ENCODE measurements at regions not wholly inside any gene's neighbourhood (a gene's known extent, or its start where the extent isn't known, plus 50 kb on each side); places are given as distances from the start of the nearest gene placed in this dataset.
"Not testable (repeated sequence)": the region's sequence is repeated elsewhere in the genome, so short reads cannot be mapped to it uniquely, and the experiment has no call there.

DNA sequence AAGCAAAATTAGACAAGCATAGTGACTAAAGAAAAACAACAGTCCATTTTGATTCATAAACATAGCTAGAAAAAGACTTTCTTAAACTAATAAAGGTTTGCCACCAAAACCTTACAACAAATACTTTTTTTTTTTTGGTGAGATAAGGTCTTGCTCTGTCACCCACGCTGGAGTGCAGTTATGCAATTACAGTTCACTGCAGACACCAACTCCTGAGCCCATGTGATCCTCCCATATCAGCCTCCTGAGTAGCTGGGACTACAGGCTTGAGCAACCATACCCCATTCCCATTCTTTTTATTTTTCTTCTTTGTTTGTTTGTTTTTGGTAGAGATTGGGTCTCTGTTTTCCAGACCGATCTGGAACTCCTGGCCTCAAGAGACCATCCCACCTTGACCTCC is 247.2 kb upstream of the ADGRL3 start:
- H3K9me3 ChIP-seq (ENCODE audit: low read depth, low read length), result no peaks in the 10 kb centered on the region
- no peaks in the 10 kb centered on the region for H3K4me1 ChIP-seq (ENCODE audit: insufficient read depth, low read length)
- H3K4me3 ChIP-seq (ENCODE audit: low read length), result no peak overlapping the region
- H3K27me3 ChIP-seq (ENCODE audit: insufficient read depth, low read length), result no peaks in the 10 kb centered on the region

DNA sequence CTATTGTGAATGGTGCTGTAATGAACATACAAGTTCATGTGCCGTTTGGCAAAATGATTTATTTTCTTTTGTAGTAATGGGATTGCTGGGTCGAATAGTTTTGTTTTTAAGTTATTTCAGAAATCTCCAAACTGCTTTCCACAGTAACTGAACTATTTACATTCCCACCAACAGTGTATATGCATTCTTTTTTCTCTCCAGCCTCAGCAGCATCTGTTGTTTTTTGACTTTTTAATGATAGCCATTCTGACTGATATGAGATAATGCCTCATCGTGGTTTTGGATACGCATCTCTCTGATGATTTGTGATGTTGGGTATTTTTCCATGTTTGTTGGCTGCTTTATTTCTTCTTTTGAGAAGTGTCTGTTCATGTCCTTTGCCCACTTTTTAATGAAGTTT is 246.3 kb upstream of the ADGRL3 start:
- no peaks in the 10 kb centered on the region for H3K9me3 ChIP-seq (ENCODE audit: low read depth, low read length)

DNA sequence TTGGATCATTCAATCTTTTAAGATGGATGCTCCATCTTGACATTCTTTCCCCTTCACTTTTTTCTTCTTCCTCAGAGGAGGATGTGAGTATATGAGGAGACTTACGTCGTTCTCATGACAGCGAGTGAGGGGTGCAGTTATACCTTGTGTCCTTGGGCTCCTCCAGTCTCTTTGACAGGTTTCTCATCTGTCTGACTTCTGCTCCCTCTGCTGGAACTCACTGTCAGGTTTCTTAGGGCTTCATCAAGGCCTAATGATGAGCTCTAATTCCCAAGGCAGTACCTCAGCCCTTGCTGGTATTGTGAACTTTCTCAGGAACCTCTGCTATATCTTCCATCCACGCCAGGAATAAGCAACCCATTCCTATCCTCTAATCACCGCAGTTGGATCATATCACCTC is 237.8 kb upstream of the ADGRL3 start:
- H3K4me1 ChIP-seq (ENCODE audit: insufficient read depth, low read length), result no peaks in the 10 kb centered on the region
- H3K27me3 ChIP-seq (ENCODE audit: insufficient read depth, low read length), result no peaks in the 10 kb centered on the region

More for the DNA sequence above, 246.3 kb upstream of the ADGRL3 start:
- no peaks in the 10 kb centered on the region for H3K27me3 ChIP-seq (ENCODE audit: insufficient read depth, low read length)
- H3K4me1 ChIP-seq (ENCODE audit: insufficient read depth, low read length), result no peaks in the 10 kb centered on the region
- H3K4me3 ChIP-seq (ENCODE audit: low read length), result no peak overlapping the region

DNA sequence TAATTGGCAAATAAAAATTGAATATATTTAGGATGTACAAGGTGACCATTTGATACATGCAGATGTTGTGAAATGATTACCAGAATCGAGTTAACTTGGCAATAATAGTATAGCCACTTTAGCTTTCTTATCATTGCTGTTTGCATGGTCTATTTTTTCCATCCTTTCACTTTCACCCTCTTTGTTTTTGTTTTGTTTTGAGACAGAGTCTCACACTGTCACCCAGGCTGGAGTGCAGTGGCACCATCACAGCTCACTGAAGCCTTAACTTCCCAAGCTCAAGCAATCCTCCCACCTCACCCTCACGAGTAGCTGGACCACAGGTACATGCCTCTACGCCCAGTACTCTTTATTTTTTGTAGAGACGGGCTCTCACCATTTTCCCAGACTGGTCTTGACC is 218.6 kb upstream of the ADGRL3 start:
- Histone ChIP-seq H3K9me3 (ENCODE audit: low read depth, low read length) (no peaks in the 10 kb centered on the region), H3K4me3 (ENCODE audit: low read length) (no peak overlapping the region), H3K27me3 (ENCODE audit: insufficient read depth, low read length) (no peaks in the 10 kb centered on the region), H3K4me1 (ENCODE audit: insufficient read depth, low read length) (no peaks in the 10 kb centered on the region)

More for the DNA sequence above, 237.8 kb upstream of the ADGRL3 start:
- no peaks in the 10 kb centered on the region for H3K9me3 ChIP-seq (ENCODE audit: low read depth, low read length)
- no peak overlapping the region for H3K4me3 ChIP-seq (ENCODE audit: low read length)

DNA sequence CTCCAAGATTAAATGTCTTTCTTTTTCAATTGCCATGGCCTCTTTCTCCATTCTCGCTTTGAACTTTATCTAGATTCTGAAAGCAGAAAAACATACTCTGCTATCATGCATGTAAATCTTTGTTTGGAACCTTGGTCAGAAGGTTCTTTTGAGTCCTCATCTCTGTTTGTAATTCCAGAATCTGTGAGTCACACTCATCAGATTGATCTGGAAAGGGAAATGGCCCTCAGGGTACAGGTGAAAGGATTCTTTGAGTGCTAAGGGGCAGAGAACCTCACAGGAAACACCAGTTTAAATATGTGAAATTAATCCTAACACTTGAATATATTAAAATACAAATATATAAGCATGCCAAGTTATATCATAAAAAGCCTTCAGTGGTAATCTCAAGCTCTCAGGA is 211.0 kb upstream of the ADGRL3 start:
- Histone ChIP-seq H3K4me1 (ENCODE audit: insufficient read depth, low read length) (no peaks in the 10 kb centered on the region), H3K4me3 (ENCODE audit: low read length) (no peak overlapping the region), H3K27me3 (ENCODE audit: insufficient read depth, low read length) (no peaks in the 10 kb centered on the region), H3K9me3 (ENCODE audit: low read depth, low read length) (no peaks in the 10 kb centered on the region)

DNA sequence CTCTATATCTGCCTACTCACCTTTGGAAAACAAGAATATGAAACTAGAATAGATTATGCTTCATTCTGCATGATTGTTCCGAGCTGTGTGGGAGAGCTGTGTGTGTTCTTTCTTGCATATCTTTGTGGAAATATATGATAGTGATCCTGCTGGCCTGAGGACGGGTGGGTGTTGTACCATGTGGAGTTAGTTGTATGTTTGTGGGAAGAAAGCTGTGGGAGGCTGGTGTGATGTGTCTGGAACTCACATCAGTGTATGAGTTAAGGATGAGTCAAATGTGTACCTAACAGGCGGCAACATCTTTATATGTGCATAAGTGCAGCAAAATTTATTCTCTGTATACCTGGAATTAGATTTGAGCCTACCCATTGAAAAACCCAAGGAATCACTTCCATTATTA is 208.1 kb upstream of the ADGRL3 start:
- no peak overlapping the region for H3K4me3 ChIP-seq (ENCODE audit: low read length)
- H3K4me1 ChIP-seq (ENCODE audit: insufficient read depth, low read length), result no peaks in the 10 kb centered on the region
- no peaks in the 10 kb centered on the region for H3K27me3 ChIP-seq (ENCODE audit: insufficient read depth, low read length)
- H3K9me3 ChIP-seq (ENCODE audit: low read depth, low read length), result no peaks in the 10 kb centered on the region

DNA sequence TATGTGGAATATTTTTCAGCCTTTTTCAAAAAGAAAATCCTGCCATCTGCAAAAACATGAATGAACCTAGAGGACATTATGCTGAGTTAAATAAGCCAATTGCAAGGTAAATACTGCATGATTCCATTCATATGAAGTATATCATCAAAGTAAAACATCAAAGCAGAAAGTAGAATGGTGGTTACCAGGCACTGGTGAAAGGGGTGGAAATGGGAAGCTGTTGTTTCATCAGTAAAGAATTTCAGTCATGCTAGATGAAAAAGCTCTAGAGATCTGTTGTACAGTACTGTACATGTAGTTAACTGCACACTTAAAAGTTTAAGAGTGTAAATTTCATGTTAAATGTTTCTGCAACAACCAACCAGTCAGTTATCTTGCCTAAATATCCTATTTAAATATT is 196.8 kb upstream of the ADGRL3 start:
- Histone ChIP-seq H3K4me1 (ENCODE audit: insufficient read depth, low read length) (no peaks in the 10 kb centered on the region), H3K9me3 (ENCODE audit: low read depth, low read length) (peaks cover 11% of the 10 kb centered on the region), H3K27me3 (ENCODE audit: insufficient read depth, low read length) (no peaks in the 10 kb centered on the region), H3K4me3 (ENCODE audit: low read length) (no peak overlapping the region)

DNA sequence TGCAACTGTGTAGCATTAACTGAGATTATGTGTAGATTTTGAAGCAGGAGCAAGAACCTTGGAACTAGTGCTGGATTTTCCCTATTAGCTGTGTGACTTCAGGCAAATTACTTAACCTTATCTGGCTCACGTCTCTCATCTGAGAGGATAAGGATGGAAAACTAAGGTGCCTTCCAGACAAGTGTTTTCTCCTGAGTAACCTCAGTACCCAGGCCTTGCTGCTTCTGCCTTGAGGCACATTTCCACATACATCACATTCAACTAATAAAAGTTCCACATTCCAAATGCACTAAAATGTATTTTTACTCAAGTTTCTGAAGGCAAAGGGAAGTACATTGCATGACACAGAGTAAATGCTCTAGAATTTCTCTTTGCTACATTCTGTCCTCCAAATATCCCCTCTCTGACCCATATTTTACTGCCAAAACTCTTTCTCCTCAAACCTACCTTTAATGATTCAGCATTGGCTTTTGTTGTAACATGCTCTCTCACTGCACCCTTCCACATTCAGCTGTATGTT is 195.4 kb upstream of the ADGRL3 start:
- no peaks in the 10 kb centered on the region for H3K4me1 ChIP-seq (ENCODE audit: insufficient read depth, low read length)
- H3K9me3 ChIP-seq (ENCODE audit: low read depth, low read length), result peaks cover 11% of the 10 kb centered on the region
- H3K27me3 ChIP-seq (ENCODE audit: insufficient read depth, low read length), result no peaks in the 10 kb centered on the region
- no peak overlapping the region for H3K4me3 ChIP-seq (ENCODE audit: low read length)

DNA sequence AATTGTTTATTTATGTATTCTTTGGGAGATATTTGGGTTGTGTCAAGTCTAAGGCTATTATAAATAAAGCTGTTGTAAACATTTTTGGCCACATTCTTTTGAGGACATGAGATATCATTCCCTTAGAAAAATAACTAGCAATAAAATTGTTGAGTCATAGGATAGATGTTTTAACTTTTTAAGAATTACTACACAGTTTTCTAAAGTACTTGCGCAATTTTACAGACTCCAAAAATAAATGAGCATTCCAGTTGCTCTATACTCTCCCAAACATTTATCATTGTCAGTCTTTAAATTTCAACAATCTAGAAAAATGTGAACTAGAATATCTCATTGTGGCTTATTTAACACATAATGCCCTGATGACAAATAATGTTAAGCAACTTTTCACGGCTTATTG is 189.1 kb upstream of the ADGRL3 start:
- Histone ChIP-seq H3K4me3 (ENCODE audit: low read length) (no peak overlapping the region), H3K4me1 (ENCODE audit: insufficient read depth, low read length) (no peaks in the 10 kb centered on the region), H3K9me3 (ENCODE audit: low read depth, low read length) (no peaks in the 10 kb centered on the region), H3K27me3 (ENCODE audit: insufficient read depth, low read length) (no peaks in the 10 kb centered on the region)

DNA sequence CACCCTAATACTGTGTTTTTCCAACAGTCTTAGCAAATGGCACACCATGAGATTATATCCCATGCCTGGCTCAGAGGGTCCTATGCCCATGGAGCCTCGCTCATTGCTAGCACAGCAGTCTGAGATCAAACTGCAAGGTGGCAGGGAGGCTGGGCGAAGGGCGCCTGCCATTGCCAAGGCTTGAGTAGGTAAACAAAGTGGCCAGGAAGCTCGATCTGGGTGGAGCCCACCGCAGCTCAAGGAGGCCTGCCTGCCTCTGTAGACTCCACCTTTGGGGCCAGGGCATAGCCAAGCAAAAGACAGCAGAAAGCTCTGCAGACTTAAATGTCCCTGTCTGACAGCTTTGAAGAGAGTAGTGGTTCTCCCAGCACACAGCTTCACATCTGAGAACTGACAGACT is 188.2 kb upstream of the ADGRL3 start:
- H3K4me3 ChIP-seq (ENCODE audit: low read length); H3K27me3 ChIP-seq (ENCODE audit: insufficient read depth, low read length); H3K4me1 ChIP-seq (ENCODE audit: insufficient read depth, low read length); H3K9me3 ChIP-seq (ENCODE audit: low read depth, low read length): not testable (repeated sequence)

DNA sequence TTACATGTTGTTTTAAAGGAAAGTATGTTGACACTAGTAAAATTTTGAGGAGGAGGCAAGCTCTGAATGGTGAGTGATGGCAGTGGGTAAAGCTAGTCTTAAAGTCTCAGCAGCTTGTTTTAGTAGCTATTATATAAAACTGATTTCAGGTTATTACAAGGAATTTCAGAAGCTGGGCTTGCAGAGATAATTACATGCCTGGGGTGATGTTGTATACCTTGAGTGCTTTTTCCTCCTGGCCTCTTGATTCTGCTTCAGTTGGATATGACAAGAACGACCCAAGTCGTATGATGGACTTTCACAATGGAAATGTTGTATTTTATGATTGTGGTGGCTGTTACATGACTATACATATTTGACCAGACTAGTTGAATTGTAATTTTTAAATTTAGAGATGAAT is 175.5 kb upstream of the ADGRL3 start:
- H3K4me3 ChIP-seq (ENCODE audit: low read length), result no peak overlapping the region
- no peaks in the 10 kb centered on the region for H3K4me1 ChIP-seq (ENCODE audit: insufficient read depth, low read length)
- H3K9me3 ChIP-seq (ENCODE audit: low read depth, low read length), result no peaks in the 10 kb centered on the region
- no peaks in the 10 kb centered on the region for H3K27me3 ChIP-seq (ENCODE audit: insufficient read depth, low read length)

DNA sequence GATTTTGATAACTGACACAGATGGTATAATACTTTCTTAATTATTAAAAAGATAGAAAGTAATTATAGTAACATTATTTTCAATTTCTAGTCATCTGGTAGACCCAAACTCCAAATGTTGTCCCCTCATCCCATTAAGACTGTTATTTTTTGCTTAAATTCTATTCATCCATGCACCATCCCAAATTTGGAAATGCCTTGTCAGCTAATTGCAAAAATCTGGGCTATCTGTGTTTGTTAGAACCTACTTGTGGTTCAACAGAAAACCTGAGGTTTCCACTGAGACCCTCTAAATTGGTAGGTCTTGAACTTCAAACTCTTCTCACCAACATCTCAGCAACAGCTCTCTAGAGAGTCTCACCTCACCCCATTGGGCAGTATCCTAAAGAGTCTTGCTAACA is 172.2 kb upstream of the ADGRL3 start:
- Histone ChIP-seq H3K27me3 (ENCODE audit: insufficient read depth, low read length) (no peaks in the 10 kb centered on the region), H3K4me1 (ENCODE audit: insufficient read depth, low read length) (no peaks in the 10 kb centered on the region), H3K4me3 (ENCODE audit: low read length) (no peak overlapping the region), H3K9me3 (ENCODE audit: low read depth, low read length) (no peaks in the 10 kb centered on the region)

DNA sequence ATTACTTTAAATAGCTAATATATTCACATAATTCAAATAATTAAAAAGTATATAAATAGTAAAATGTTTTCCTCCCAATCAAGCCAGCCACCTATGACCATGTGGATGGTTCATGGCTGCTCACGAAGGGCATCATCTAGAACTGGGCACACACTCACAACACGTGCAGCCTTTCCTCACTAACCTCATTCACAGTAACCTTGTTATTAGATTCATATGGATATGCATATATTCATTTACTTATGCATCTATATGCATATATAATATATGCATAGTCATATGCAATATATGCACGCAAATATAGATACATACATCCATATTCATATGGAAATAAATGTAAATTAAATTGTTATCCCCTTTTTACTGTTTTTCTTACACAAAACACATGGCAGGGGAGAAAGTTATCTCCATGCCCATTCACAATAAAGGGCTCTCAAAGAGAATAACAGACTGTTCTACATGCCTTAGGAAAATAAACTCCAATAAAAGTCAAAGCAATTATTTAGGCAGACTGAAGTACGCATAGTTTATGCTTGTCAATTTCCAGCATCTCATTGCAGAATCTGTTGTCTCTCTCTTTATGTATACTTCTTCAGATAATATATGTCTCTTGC is 163.9 kb upstream of the ADGRL3 start:
- no peaks in the 10 kb centered on the region for H3K9me3 ChIP-seq (ENCODE audit: low read depth, low read length)
- no peaks in the 10 kb centered on the region for H3K4me1 ChIP-seq (ENCODE audit: insufficient read depth, low read length)
- no peak overlapping the region for H3K4me3 ChIP-seq (ENCODE audit: low read length)
- no peaks in the 10 kb centered on the region for H3K27me3 ChIP-seq (ENCODE audit: insufficient read depth, low read length)

DNA sequence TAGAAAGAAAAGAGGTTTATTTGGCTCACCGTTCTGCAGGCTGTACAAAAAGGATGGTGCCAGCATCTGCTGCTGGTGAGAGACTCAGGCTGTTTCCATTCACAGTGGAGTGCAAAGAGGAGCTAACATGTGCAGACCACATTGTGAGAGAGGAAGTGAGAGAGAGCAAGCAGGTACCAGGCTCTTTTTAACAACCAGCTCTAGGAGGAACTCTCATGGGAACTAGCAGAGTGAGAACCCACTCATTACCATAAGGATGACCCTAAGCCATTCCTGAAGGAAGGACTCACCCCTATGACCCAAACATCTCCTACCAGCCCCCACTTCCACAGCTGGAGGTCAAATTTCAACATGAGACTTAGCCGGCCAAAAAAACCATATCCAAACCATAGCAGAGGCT is 158.6 kb upstream of the ADGRL3 start:
- no peaks in the 10 kb centered on the region for H3K9me3 ChIP-seq (ENCODE audit: low read depth, low read length)
- H3K4me1 ChIP-seq (ENCODE audit: insufficient read depth, low read length), result no peaks in the 10 kb centered on the region
- no peaks in the 10 kb centered on the region for H3K27me3 ChIP-seq (ENCODE audit: insufficient read depth, low read length)
- no peak overlapping the region for H3K4me3 ChIP-seq (ENCODE audit: low read length)

DNA sequence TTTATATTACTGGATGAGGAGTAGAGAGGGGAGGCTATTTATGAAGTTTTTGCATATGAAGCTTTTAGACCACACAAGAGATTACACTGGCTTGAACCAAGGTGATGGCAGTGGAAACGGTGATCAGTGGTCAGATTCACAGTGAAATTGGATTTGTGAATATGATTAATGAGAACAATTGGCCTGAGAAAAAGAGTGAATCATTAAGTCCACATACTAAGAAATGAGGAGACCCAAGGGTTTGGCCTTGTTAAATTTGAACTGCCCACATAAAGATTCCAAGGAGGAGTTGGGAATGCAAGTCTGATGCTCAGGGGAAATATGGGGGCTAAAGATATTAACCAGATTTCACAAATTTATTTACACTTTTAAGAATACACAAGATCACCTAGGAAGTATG is 155.3 kb upstream of the ADGRL3 start:
- H3K27me3 ChIP-seq (ENCODE audit: insufficient read depth, low read length), result no peaks in the 10 kb centered on the region
- H3K4me3 ChIP-seq (ENCODE audit: low read length), result no peak overlapping the region
- no peaks in the 10 kb centered on the region for H3K9me3 ChIP-seq (ENCODE audit: low read depth, low read length)
- H3K4me1 ChIP-seq (ENCODE audit: insufficient read depth, low read length), result no peaks in the 10 kb centered on the region

DNA sequence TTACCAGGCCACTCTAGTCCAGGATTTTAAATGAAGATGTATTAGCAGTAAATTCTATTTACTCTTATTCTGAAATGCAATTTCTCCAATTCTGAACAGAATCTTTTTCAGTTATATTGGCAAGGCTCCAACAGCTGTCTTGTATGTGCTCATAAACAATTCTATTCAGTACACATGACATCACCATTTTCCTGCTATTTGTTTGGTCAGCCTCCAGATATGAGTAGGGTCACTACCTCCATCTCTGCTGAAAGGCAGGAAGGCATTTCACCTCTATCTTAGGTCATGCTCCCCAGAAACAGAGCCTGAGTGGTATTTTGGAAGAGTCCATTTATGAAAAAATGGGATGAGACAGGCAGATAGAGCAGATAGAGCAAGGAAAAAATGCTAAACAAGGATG is 151.1 kb upstream of the ADGRL3 start:
- Histone ChIP-seq H3K9me3 (ENCODE audit: low read depth, low read length) (no peaks in the 10 kb centered on the region), H3K27me3 (ENCODE audit: insufficient read depth, low read length) (no peaks in the 10 kb centered on the region), H3K4me3 (ENCODE audit: low read length) (no peak overlapping the region), H3K4me1 (ENCODE audit: insufficient read depth, low read length) (no peaks in the 10 kb centered on the region)
